Ishikawa (cell line): ENCODE measurements at regions not wholly inside any gene's neighbourhood (a gene's known extent, or its start where the extent isn't known, plus 50 kb on each side); places are given as distances from the start of the nearest gene placed in this dataset.

Experiments
- CEBPB ChIP-seq: IDR thresholded peaks from 2 replicates; pipeline ENCODE4 v1.6.1; 2012
- CREB1 ChIP-seq: IDR thresholded peaks from 2 replicates; pipeline ENCODE4 v1.6.1; 2012; ENCODE audit warnings: low read depth
- EGR1 ChIP-seq: IDR thresholded peaks from 2 replicates; pipeline ENCODE4 v1.6.1; 2012
- EP300 ChIP-seq: IDR thresholded peaks from 2 replicates; pipeline ENCODE4 v1.6.1; 2012; ENCODE audit warnings: borderline replicate concordance
- FOXM1 ChIP-seq: IDR thresholded peaks from 2 replicates; pipeline ENCODE4 v1.6.1; 2012; ENCODE audit warnings: low read depth, borderline replicate concordance
- NFIC ChIP-seq: IDR thresholded peaks from 2 replicates; pipeline ENCODE4 v1.6.1; 2012
- RAD21 ChIP-seq: IDR thresholded peaks from 2 replicates; pipeline ENCODE4 v1.6.1; 2012; ENCODE audit warnings: low read depth
- TAF1 ChIP-seq: IDR thresholded peaks from 2 replicates; pipeline ENCODE4 v1.6.1; 2012; ENCODE audit warnings: low read depth, mild to moderate bottlenecking
- TCF12 ChIP-seq: IDR thresholded peaks from 2 replicates; pipeline ENCODE4 v1.6.1; 2012; ENCODE audit warnings: low read depth
- TEAD4 ChIP-seq: IDR thresholded peaks from 2 replicates; pipeline ENCODE4 v1.6.1; 2012
- YY1 ChIP-seq: IDR thresholded peaks from 2 replicates; pipeline ENCODE4 v1.6.1; 2012; ENCODE audit warnings: low read depth
- ZBTB7A ChIP-seq: IDR thresholded peaks from 2 replicates; pipeline ENCODE4 v1.6.1; 2012; ENCODE audit warnings: low read depth
- TF ChIP-seq, protein P1 (sequence below): IDR thresholded peaks from 2 replicates; pipeline ENCODE4 v1.6.1; 2012; ENCODE audit warnings: low read depth, mild to moderate bottlenecking
- TF ChIP-seq, protein P2 (sequence below): IDR thresholded peaks from 2 replicates; pipeline ENCODE4 v1.6.1; 2012
- TF ChIP-seq, protein P3 (sequence below): IDR thresholded peaks from 2 replicates; pipeline ENCODE4 v1.6.1; 2012

DNA sequence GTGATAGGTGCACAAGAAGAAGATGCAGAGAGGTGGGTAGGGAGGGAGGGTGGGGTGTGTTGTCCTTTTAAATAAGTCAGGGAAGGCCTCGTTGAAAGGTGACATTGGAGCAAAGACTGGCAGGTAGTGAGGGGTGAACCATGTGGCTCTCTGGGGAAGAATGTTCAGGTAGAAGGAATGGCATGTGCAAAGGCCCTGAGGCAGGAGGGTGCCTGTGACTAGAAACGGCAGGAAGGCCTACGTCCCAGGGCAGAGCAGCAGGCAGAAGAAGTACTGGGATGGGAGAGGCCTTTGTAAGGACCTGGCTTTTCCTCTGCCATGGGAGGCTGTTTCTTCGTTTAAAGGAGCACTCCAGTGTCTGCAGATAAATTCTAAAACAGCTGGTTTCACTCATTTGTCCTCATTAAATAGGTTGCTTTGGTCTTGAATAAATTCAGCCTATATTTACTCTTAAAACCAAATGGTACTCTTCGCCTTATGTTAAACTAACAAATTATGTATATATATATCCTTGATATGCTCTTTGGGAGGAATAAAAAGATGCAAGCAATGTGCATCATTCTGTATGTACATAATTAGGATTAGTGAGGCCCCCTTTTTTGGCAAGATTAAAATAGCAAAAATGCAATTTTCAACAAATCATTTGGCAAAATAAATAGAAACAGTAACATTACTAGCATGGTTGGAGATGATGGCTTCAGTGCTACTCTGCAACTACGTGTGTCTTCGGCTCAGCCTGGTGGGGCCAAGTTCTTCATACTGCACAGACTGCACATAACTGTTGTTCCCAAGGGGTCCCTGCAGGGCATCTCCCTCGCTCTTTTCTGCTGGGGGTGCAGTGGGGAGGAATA is 151.4 kb downstream of the KLF13 start:
- TF ChIP-seq EGR1 = no peak
- no peak for TF ChIP-seq TEAD4
- TF ChIP-seq TAF1 = no peak
- TF ChIP-seq RAD21 = no peak
- TF ChIP-seq CREB1 = no peak
- TF ChIP-seq YY1 = no peak
- no peak for TF ChIP-seq FOXM1
- TF ChIP-seq EP300 = no peak
- TF ChIP-seq TCF12 = no peak
- no peak for TF ChIP-seq ZBTB7A
- no peak for TF ChIP-seq CEBPB
- TF ChIP-seq, protein P1, sequence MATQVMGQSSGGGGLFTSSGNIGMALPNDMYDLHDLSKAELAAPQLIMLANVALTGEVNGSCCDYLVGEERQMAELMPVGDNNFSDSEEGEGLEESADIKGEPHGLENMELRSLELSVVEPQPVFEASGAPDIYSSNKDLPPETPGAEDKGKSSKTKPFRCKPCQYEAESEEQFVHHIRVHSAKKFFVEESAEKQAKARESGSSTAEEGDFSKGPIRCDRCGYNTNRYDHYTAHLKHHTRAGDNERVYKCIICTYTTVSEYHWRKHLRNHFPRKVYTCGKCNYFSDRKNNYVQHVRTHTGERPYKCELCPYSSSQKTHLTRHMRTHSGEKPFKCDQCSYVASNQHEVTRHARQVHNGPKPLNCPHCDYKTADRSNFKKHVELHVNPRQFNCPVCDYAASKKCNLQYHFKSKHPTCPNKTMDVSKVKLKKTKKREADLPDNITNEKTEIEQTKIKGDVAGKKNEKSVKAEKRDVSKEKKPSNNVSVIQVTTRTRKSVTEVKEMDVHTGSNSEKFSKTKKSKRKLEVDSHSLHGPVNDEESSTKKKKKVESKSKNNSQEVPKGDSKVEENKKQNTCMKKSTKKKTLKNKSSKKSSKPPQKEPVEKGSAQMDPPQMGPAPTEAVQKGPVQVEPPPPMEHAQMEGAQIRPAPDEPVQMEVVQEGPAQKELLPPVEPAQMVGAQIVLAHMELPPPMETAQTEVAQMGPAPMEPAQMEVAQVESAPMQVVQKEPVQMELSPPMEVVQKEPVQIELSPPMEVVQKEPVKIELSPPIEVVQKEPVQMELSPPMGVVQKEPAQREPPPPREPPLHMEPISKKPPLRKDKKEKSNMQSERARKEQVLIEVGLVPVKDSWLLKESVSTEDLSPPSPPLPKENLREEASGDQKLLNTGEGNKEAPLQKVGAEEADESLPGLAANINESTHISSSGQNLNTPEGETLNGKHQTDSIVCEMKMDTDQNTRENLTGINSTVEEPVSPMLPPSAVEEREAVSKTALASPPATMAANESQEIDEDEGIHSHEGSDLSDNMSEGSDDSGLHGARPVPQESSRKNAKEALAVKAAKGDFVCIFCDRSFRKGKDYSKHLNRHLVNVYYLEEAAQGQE = no peak
- TF ChIP-seq, protein P2, sequence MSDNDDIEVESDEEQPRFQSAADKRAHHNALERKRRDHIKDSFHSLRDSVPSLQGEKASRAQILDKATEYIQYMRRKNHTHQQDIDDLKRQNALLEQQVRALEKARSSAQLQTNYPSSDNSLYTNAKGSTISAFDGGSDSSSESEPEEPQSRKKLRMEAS = no peak
- TF ChIP-seq, protein P3, sequence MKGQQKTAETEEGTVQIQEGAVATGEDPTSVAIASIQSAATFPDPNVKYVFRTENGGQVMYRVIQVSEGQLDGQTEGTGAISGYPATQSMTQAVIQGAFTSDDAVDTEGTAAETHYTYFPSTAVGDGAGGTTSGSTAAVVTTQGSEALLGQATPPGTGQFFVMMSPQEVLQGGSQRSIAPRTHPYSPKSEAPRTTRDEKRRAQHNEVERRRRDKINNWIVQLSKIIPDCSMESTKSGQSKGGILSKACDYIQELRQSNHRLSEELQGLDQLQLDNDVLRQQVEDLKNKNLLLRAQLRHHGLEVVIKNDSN = no peak

DNA sequence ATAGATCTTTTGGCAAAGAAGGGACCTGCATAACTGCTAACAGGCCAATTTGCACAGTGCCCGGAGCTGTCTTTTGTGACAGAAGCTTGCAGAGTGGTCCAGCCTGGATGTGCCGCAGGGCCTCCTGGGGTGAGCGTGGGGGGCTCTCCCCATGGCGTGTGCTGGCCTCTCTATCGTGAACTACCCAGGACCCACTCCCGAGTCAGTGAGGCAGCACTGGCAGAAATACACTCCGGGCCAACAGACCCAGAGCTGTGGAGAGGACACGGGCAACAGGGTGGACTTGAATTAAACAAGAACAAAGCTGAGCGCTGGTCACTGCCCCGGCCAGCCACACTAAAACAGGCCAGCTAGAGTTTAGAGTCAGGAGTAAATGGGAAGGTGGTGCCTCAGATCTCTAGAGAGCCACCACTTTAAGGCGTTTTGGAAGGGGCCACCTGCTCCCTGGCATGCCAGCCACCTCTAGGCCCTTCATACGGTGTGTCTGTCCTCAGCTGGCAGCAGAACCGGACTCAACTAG is 152.1 kb downstream of the KLF13 start:
- TF ChIP-seq, protein P3 = no peak
- no peak for TF ChIP-seq YY1
- no peak for TF ChIP-seq CREB1
- no peak for TF ChIP-seq RAD21

GRCh38 chr15:31480356-31481025 is 153.9 kb downstream of the KLF13 start:
- TF ChIP-seq EGR1 (no peak), YY1 (no peak), CEBPB (no peak), NFIC (no peak), TCF12 (no peak), ZBTB7A (no peak), RAD21 (no peak), EP300 (no peak), CREB1 (no peak), TAF1 (no peak), FOXM1 (no peak), TEAD4 (no peak)
- TF ChIP-seq, protein P1 = no peak
- TF ChIP-seq, protein P2 = no peak
- TF ChIP-seq, protein P3 = no peak

DNA sequence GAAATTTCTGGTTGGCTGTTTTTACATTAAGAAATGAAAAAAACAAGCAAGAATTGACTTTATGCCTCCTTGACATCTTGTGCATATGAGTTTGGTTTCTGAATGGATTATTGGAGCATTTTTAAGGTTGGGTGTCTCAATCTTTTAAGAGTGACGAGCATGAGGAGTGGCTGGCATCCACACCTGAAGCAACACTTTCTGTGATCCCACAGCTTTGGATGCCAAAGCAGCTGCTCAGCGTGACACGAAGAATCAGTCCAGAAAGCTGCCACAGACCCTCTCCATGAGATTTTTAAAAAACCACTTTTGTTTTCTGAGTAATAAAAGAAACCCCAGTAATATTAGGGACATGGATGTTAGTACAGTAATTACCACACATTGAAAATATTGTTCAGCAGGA is 154.5 kb downstream of the KLF13 start:
- TF ChIP-seq FOXM1 (no peak), NFIC (no peak), TEAD4 (no peak), ZBTB7A (no peak), CEBPB (no peak)
